ENCODE measurements at regions not wholly inside any gene's neighbourhood (a gene's known extent, or its start where the extent isn't known, plus 50 kb on each side); places are given as distances from the start of the nearest gene placed in this dataset.

GRCh38 chr10:61188101-61188500 lies 244.1 kb upstream of the RHOBTB1 start:
- no peak for DNase-seq

- no peak for DNase-seq
Observed at GRCh38 chr10:61187601-61188000, 243.6 kb upstream of the RHOBTB1 start.

- DNase-seq: no peak
Observed at GRCh38 chr10:61186408-61186807, 242.4 kb upstream of the RHOBTB1 start.

- no peak for DNase-seq
Observed at GRCh38 chr10:61184429-61184828, 240.4 kb upstream of the RHOBTB1 start.

- no peak for DNase-seq
Observed at GRCh38 chr10:61183967-61184366, 240.0 kb upstream of the RHOBTB1 start.

- DNase-seq: no peak
Observed at GRCh38 chr10:61181832-61182231, 237.8 kb upstream of the RHOBTB1 start.

GRCh38 chr10:61179771-61180170 lies 235.8 kb upstream of the RHOBTB1 start:
- no peak for DNase-seq

- no peak for DNase-seq
Observed at GRCh38 chr10:61176424-61176823, 232.4 kb upstream of the RHOBTB1 start.

GRCh38 chr10:61175316-61175715 lies 231.3 kb upstream of the RHOBTB1 start:
- peak; percentile 71 to 88 (median 82) for DNase-seq

GRCh38 chr10:61173450-61173849 lies 229.5 kb upstream of the RHOBTB1 start:
- no peak for DNase-seq

- DNase-seq: no peak
Observed at GRCh38 chr10:61172182-61172926, 228.4 kb upstream of the RHOBTB1 start.

GRCh38 chr10:61170594-61170993 lies 226.6 kb upstream of the RHOBTB1 start:
- no peak for DNase-seq

GRCh38 chr10:61169294-61169693 lies 225.3 kb upstream of the RHOBTB1 start:
- DNase-seq: no peak

GRCh38 chr10:61166489-61166888 lies 222.5 kb upstream of the RHOBTB1 start:
- no peak for DNase-seq

- no peak for DNase-seq
Observed at GRCh38 chr10:61166065-61166464, 222.1 kb upstream of the RHOBTB1 start.

- DNase-seq: peak in 1 of 3 donors; percentile 52
Observed at GRCh38 chr10:61164458-61165160, 220.6 kb upstream of the RHOBTB1 start.

GRCh38 chr10:61163403-61163802 lies 219.4 kb upstream of the RHOBTB1 start:
- no peak for DNase-seq

GRCh38 chr10:61160253-61160652 lies 216.3 kb upstream of the RHOBTB1 start:
- DNase-seq: no peak

GRCh38 chr10:61159253-61159652 lies 215.3 kb upstream of the RHOBTB1 start:
- DNase-seq: no peak

- DNase-seq: peak in 1 of 3 donors; percentile 38
Observed at GRCh38 chr10:61157182-61157581, 213.2 kb upstream of the RHOBTB1 start.

- peak in 1 of 3 donors; percentile 36 for DNase-seq
Observed at GRCh38 chr10:61153771-61154170, 209.8 kb upstream of the RHOBTB1 start.

- no peak for DNase-seq
Observed at GRCh38 chr10:61151059-61151458, 207.1 kb upstream of the RHOBTB1 start.

- DNase-seq: peak in 1 of 3 donors; percentile 56
Observed at GRCh38 chr10:61148451-61148850, 204.5 kb upstream of the RHOBTB1 start.
